Thoracic aorta (tissue), 2 donors: ENCODE measurements at regions not wholly inside any gene's neighbourhood (a gene's known extent, or its start where the extent isn't known, plus 50 kb on each side); places are given as distances from the start of the nearest gene placed in this dataset.

ENCODE experiments used
- ATAC-seq: fragments of 150-250 bp; one replicate; pipeline ENCODE4 v1.8.0; 2017; ENCODE audit warnings: low read depth; ENCODE audit not compliant: insufficient number of reproducible peaks, low FRiP score
- DNase-seq: peaks from one replicate; pipeline ENCODE4 v3.0.0-alpha.2; 2020; ENCODE audit warnings: low spot score
- H3K27ac ChIP-seq, 2 donors: fragments of 200-600 bp; sonication (generic); 1 replicate in 1 of 2; 2 replicates in 1 of 2; pipeline ENCODE4 v1.5.1; 2016; ENCODE audit warnings: mild to moderate bottlenecking in 2 of 2, moderate library complexity in 2 of 2
- H3K27me3 ChIP-seq: fragments of 200-600 bp; sonication (generic); replicated peaks from 2 replicates; pipeline ENCODE4 v1.6.0; 2016; ENCODE audit warnings: mild to moderate bottlenecking; ENCODE audit not compliant: insufficient read depth
- H3K36me3 ChIP-seq: fragments of 200-600 bp; sonication (generic); one replicate; pipeline ENCODE4 v1.5.1; 2016
- H3K4me1 ChIP-seq, 2 donors: fragments of 200-600 bp; sonication (generic); 1 replicate in 1 of 2; 2 replicates in 1 of 2; pipeline versions ENCODE4 v1.5.1 to v1.6.0; 2016; ENCODE audit warnings: low read depth in 2 of 2, mild to moderate bottlenecking in 1 of 2; ENCODE audit not compliant: control insufficient read depth in 1 of 2
- H3K4me3 ChIP-seq: fragments of 200-600 bp; sonication (generic); 2 replicates; pipeline ENCODE4 v1.5.1; 2016; ENCODE audit warnings: mild to moderate bottlenecking
- H3K9me3 ChIP-seq: fragments of 200-600 bp; sonication (generic); 2 replicates; pipeline ENCODE4 v1.5.1; 2016
- CTCF ChIP-seq: fragments of 200-600 bp; sonication (generic); IDR thresholded peaks from one replicate; pipeline ENCODE4 v1.5.1; 2019; ENCODE audit warnings: antibody characterized with exemption

- no peaks in the 10 kb centered on the region for H3K27me3 ChIP-seq
- ATAC-seq, result no peak
- H3K9me3 ChIP-seq, result no peaks in the 10 kb centered on the region
- H3K4me3 ChIP-seq, result no peak overlapping the region
- TF ChIP-seq CTCF, result no peak
- H3K27ac ChIP-seq, result no peak overlapping the region
- DNase-seq, result no peak
- H3K36me3 ChIP-seq, result no peaks in the 10 kb centered on the region
- H3K4me1 ChIP-seq, result peaks cover 0 to 8% of the 10 kb centered on the region in 2 donors
Measured at GRCh38 chr3:177446165-177446601, 248.9 kb upstream of the TBL1XR1 start.

GRCh38 chr3:177447938-177448337 is 250.7 kb upstream of the TBL1XR1 start:
- TF ChIP-seq CTCF, result no peak
- Histone ChIP-seq H3K27me3 (no peaks in the 10 kb centered on the region), H3K9me3 (no peaks in the 10 kb centered on the region), H3K4me3 (no peak overlapping the region), H3K36me3 (no peaks in the 10 kb centered on the region), H3K4me1 (peaks cover 8 to 20% of the 10 kb centered on the region in 2 donors), H3K27ac (no peak overlapping the region)
- DNase-seq, result no peak
- ATAC-seq, result no peak

- no peak for TF ChIP-seq CTCF
- Histone ChIP-seq H3K27ac (no peak overlapping the region), H3K27me3 (no peaks in the 10 kb centered on the region), H3K36me3 (no peaks in the 10 kb centered on the region), H3K4me1 (peaks cover 8 to 16% of the 10 kb centered on the region in 2 donors), H3K9me3 (no peaks in the 10 kb centered on the region), H3K4me3 (no peak overlapping the region)
- ATAC-seq, result no peak
- no peak for DNase-seq
Measured at GRCh38 chr3:177448987-177449359, 251.7 kb upstream of the TBL1XR1 start.

- no peak overlapping the region for H3K27ac ChIP-seq
- no peaks in the 10 kb centered on the region for H3K27me3 ChIP-seq
- H3K4me1 ChIP-seq, result peaks cover 8 to 16% of the 10 kb centered on the region in 2 donors
- ATAC-seq (no peak), DNase-seq (no peak)
- H3K4me3 ChIP-seq, result no peak overlapping the region
- H3K9me3 ChIP-seq, result no peaks in the 10 kb centered on the region
- H3K36me3 ChIP-seq, result no peaks in the 10 kb centered on the region
- no peak for TF ChIP-seq CTCF
Measured at GRCh38 chr3:177449360-177450006, 252.2 kb upstream of the TBL1XR1 start.

GRCh38 chr3:177451301-177451750 is 254.0 kb upstream of the TBL1XR1 start:
- Histone ChIP-seq H3K27me3 (no peaks in the 10 kb centered on the region), H3K4me3 (no peak overlapping the region), H3K9me3 (no peaks in the 10 kb centered on the region), H3K27ac (no peak overlapping the region), H3K4me1 (peaks cover 8 to 16% of the 10 kb centered on the region in 2 donors), H3K36me3 (no peaks in the 10 kb centered on the region)
- TF ChIP-seq CTCF, result no peak
- DNase-seq (no peak), ATAC-seq (no peak)
